SH-SY5Y (cell line): ENCODE measurements at regions not wholly inside any gene's neighbourhood (a gene's known extent, or its start where the extent isn't known, plus 50 kb on each side); places are given as distances from the start of the nearest gene placed in this dataset.

ENCODE experiments used
- GATA2 ChIP-seq: IDR thresholded peaks from 2 replicates; pipeline ENCODE4 v1.6.1; 2011; ENCODE audit warnings: mild to moderate bottlenecking, low read depth, low read length
- GATA3 ChIP-seq: IDR thresholded peaks from 2 replicates; pipeline ENCODE4 v1.6.1; 2011; ENCODE audit warnings: low read depth, mild to moderate bottlenecking, low read length, moderate library complexity

- TF ChIP-seq GATA3 = no peak
- TF ChIP-seq GATA2 = no peak
Observed at GRCh38 chr2:226638576-226638975, 161.0 kb downstream of the IRS1 start.
